ENCODE measurements at regions not wholly inside any gene's neighbourhood (a gene's known extent, or its start where the extent isn't known, plus 50 kb on each side); places are given as distances from the start of the nearest gene placed in this dataset.

GRCh38 chr6:53446151-53446550 lies 97.4 kb upstream of the ELOVL5 start:
- H3K4me1 ChIP-seq (ENCODE audit: insufficient read depth, low read length): no peaks in the 10 kb centered on the region
- H3K14ac ChIP-seq (ENCODE audit: insufficient read depth, low read length): no peak overlapping the region
- no peak overlapping the region for H2BK12ac ChIP-seq (ENCODE audit: insufficient read length, low read depth, low read length)
- no peaks in the 10 kb centered on the region for H3K27me3 ChIP-seq (ENCODE audit: insufficient read depth, low read length)
- no peak overlapping the region for H3K18ac ChIP-seq (ENCODE audit: insufficient read length, low read depth, low read length)
- no peak overlapping the region for H2BK120ac ChIP-seq (ENCODE audit: low read depth, low read length, poor library complexity, severe bottlenecking)
- H3K36me3 Mint-ChIP-seq (ENCODE audit: insufficient read depth in 1 of 3, low read depth in 3 of 3): peaks cover 3 to 4% (median 3%) of the 10 kb centered on the region in 3 experiments; a peak in 2 of 7 replicates
- no peak overlapping the region for H3K4me2 ChIP-seq (ENCODE audit: insufficient read depth, insufficient read length, low read length)
- WGBS (ENCODE audit: extremely low coverage, insufficient read length, low lambda C conversion rate): no CpG with 5 or more reads among the region's 2 CpGs
- H2AFZ ChIP-seq (ENCODE audit: low read length): no peak overlapping the region
- no peak overlapping the region for H3K27ac ChIP-seq (ENCODE audit: insufficient read length, low read depth, low read length)
- no peaks in the 10 kb centered on the region for H4K20me1 ChIP-seq (ENCODE audit: control insufficient read depth, insufficient read depth, insufficient read length)
- H3T11ph ChIP-seq (ENCODE audit: low read length): no peak overlapping the region
- H3K9me3 Mint-ChIP-seq: peaks cover 9 to 10% of the 10 kb centered on the region in 2 experiments; a peak in 4 of 5 replicates
- H2BK15ac ChIP-seq (ENCODE audit: low read depth, low read length): no peak overlapping the region
- H3K56ac ChIP-seq (ENCODE audit: insufficient read length, low read depth, low read length): no peak overlapping the region
- H3K9me3 ChIP-seq (ENCODE audit: control insufficient read depth, low read depth, low read length): no peaks in the 10 kb centered on the region
- H3K4me1 Mint-ChIP-seq: no peaks in the 10 kb centered on the region
- H3K9ac ChIP-seq (ENCODE audit: extremely low read depth, insufficient read length, low read length): no peak overlapping the region
- H4K5ac ChIP-seq (ENCODE audit: insufficient read length, low read depth, low read length): no peak overlapping the region
- H2BK5ac ChIP-seq (ENCODE audit: insufficient read length, low read length): no peak overlapping the region
- H3K23ac ChIP-seq (ENCODE audit: insufficient read length, low read depth, low read length): no peak overlapping the region
- no peaks in the 10 kb centered on the region for H3K23me2 ChIP-seq (ENCODE audit: insufficient read length, low read depth, low read length, poor library complexity, severe bottlenecking)
- no peak overlapping the region for H3K4me3 Mint-ChIP-seq
- no peaks in the 10 kb centered on the region for H3K79me2 ChIP-seq (ENCODE audit: insufficient read depth, low read length)
- no peak for TF ChIP-seq CTCF (conservative IDR thresholded peaks at IDR 0.05)
- H4K8ac ChIP-seq (replicated peaks; ENCODE audit: insufficient read length, low read depth, low read length): no peak overlapping the region
- no peak for DNase-seq
- H2AK5ac ChIP-seq (ENCODE audit: insufficient read length, low read length): no peak overlapping the region
- H4K91ac ChIP-seq (ENCODE audit: insufficient read length, low read depth, low read length): no peak overlapping the region
- no peak overlapping the region for H3K4ac ChIP-seq (ENCODE audit: low read depth, low read length)
- H3K79me1 ChIP-seq (ENCODE audit: insufficient read depth, low read depth, low read length, poor library complexity, severe bottlenecking): no peaks in the 10 kb centered on the region
- H3K27ac Mint-ChIP-seq: no peak overlapping the region
- peaks cover 5% of the 10 kb centered on the region for H3K27me3 Mint-ChIP-seq (ENCODE audit: low read depth)
- no peak overlapping the region for H2BK20ac ChIP-seq (ENCODE audit: low read depth, low read length, poor library complexity, severe bottlenecking)

Data from H9 (cell line).